HG02938 (cell line): ENCODE measurements at regions not wholly inside any gene's neighbourhood (a gene's known extent, or its start where the extent isn't known, plus 50 kb on each side); places are given as distances from the start of the nearest gene placed in this dataset.

ENCODE experiments used
- ATAC-seq: cut with Tn5 transposase; IDR thresholded peaks from one replicate; pipeline ENCODE4 v1.9.1; 2021; ENCODE audit warnings: mild to moderate bottlenecking, moderate library complexity; ENCODE audit not compliant: unreplicated experiment

GRCh38 chr5:82387001-82387818 lies 109.1 kb upstream of the RPS23 start:
- ATAC-seq, result no peak

- no peak for ATAC-seq
Observed at GRCh38 chr5:82386576-82386975, 108.4 kb upstream of the RPS23 start.

- no peak for ATAC-seq
Observed at GRCh38 chr5:82384034-82384750, 106.0 kb upstream of the RPS23 start.

GRCh38 chr5:82381591-82381990 lies 103.4 kb upstream of the RPS23 start:
- ATAC-seq, result no peak

- no peak for ATAC-seq
Observed at GRCh38 chr5:82376307-82376706, 98.2 kb upstream of the RPS23 start.

GRCh38 chr5:82375488-82376244 lies 97.5 kb upstream of the RPS23 start:
- no peak for ATAC-seq

GRCh38 chr5:82374637-82375036 lies 96.5 kb upstream of the RPS23 start:
- ATAC-seq, result peak; percentile 72

- no peak for ATAC-seq
Observed at GRCh38 chr5:82367930-82368329, 89.8 kb upstream of the RPS23 start.

- no peak for ATAC-seq
Observed at GRCh38 chr5:82365744-82366228, 87.6 kb upstream of the RPS23 start.

- no peak for ATAC-seq
Observed at GRCh38 chr5:82365026-82365425, 86.9 kb upstream of the RPS23 start.

- no peak for ATAC-seq
Observed at GRCh38 chr5:82364497-82364896, 86.3 kb upstream of the RPS23 start.

- no peak for ATAC-seq
Observed at GRCh38 chr5:82363524-82363923, 85.4 kb upstream of the RPS23 start.

GRCh38 chr5:82362636-82363035 lies 84.5 kb upstream of the RPS23 start:
- no peak for ATAC-seq

- ATAC-seq, result no peak
Observed at GRCh38 chr5:82360022-82360421, 81.9 kb upstream of the RPS23 start.

GRCh38 chr5:82359272-82359671 lies 81.1 kb upstream of the RPS23 start:
- no peak for ATAC-seq

GRCh38 chr5:82358457-82358856 lies 80.3 kb upstream of the RPS23 start:
- ATAC-seq, result no peak

- ATAC-seq, result peak; percentile 52
Observed at GRCh38 chr5:82356808-82357671, 78.9 kb upstream of the RPS23 start.

- ATAC-seq, result no peak
Observed at GRCh38 chr5:82356021-82356420, 77.9 kb upstream of the RPS23 start.

- no peak for ATAC-seq
Observed at GRCh38 chr5:82355496-82355895, 77.3 kb upstream of the RPS23 start.

GRCh38 chr5:82355053-82355452 lies 76.9 kb upstream of the RPS23 start:
- no peak for ATAC-seq
